ENCODE measurements at regions not wholly inside any gene's neighbourhood (a gene's known extent, or its start where the extent isn't known, plus 50 kb on each side); places are given as distances from the start of the nearest gene placed in this dataset.

DNA sequence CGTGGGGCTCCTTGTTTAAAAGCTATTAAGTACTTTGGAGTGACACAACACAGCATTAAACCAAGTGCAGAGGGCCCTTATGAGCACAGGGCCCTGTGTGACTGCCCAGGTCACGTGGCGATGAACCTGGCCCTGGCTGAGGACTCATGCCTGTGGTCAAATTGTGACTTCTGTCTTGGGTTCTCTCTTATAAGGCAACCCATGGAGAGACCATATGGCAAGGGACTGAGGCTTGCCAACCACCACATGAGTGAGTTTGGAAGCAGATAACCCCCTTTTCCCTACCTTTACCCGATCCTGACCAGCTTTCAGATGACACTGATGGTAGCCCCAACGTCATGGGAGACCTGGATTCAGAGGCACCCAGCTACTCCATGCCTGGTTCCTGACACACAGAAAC lies 140.5 kb downstream of the ZBTB18 start:
- ChIA-PET CTCF (no interaction called here), POLR2A (no interaction called here)
- no peak for DNase-seq
- Mint-ChIP-seq H3K4me1 (no peaks in the 10 kb centered on the region), H3K27me3 (peaks cover 2 to 18% of the 10 kb centered on the region in 2 donors), H3K9me3 (no peaks in the 10 kb centered on the region), H3K4me3 (no peak overlapping the region), H3K27ac (no peak overlapping the region), H3K36me3 (peaks cover 0 to 5% (median 0%) of the 10 kb centered on the region in 3 donors)
- Histone ChIP-seq H3K9me3 (ENCODE audit: low read length) (no peaks in the 10 kb centered on the region), H3K27ac (ENCODE audit: low read depth, low read length) (no peak overlapping the region), H3K4me1 (ENCODE audit: insufficient read depth, low read length) (no peaks in the 10 kb centered on the region), H3K27me3 (ENCODE audit: insufficient read depth, low read length, poor library complexity, severe bottlenecking) (no peaks in the 10 kb centered on the region), H3K4me3 (ENCODE audit: low read length) (no peak overlapping the region), H3K36me3 (ENCODE audit: insufficient read depth, low read length) (no peaks in the 10 kb centered on the region)

DNA sequence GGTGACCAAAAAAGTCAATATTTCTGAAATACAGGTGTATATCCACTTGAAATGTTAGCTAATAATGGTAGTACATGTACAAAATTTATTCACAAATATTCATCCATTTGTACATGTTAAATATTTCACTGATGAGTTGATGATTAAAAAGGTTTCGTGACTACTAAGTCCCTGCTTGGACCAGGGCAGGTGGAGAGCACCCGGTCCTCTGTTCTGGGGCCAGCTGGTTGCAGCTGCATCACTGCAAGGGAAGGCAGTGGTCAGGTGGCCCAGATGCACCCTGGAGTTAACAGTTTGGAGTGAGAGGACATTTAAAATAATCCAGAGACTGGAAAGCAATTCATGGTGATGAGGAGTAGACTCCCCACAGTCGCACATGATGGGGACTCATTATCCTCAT lies 141.2 kb downstream of the ZBTB18 start:
- Mint-ChIP-seq H3K36me3 (peaks cover 0 to 5% (median 0%) of the 10 kb centered on the region in 3 donors), H3K27me3 (peaks cover 3 to 21% of the 10 kb centered on the region in 2 donors), H3K4me3 (no peak overlapping the region), H3K27ac (no peak overlapping the region), H3K9me3 (no peaks in the 10 kb centered on the region), H3K4me1 (no peaks in the 10 kb centered on the region)
- Histone ChIP-seq H3K9me3 (ENCODE audit: low read length) (no peaks in the 10 kb centered on the region), H3K36me3 (ENCODE audit: insufficient read depth, low read length) (no peaks in the 10 kb centered on the region), H3K27ac (ENCODE audit: low read depth, low read length) (no peak overlapping the region), H3K4me1 (ENCODE audit: insufficient read depth, low read length) (no peaks in the 10 kb centered on the region), H3K27me3 (ENCODE audit: insufficient read depth, low read length, poor library complexity, severe bottlenecking) (no peaks in the 10 kb centered on the region), H3K4me3 (ENCODE audit: low read length) (no peak overlapping the region)
- CTCF ChIA-PET = no interaction called here
- DNase-seq = no peak
- POLR2A ChIA-PET = no interaction called here

DNA sequence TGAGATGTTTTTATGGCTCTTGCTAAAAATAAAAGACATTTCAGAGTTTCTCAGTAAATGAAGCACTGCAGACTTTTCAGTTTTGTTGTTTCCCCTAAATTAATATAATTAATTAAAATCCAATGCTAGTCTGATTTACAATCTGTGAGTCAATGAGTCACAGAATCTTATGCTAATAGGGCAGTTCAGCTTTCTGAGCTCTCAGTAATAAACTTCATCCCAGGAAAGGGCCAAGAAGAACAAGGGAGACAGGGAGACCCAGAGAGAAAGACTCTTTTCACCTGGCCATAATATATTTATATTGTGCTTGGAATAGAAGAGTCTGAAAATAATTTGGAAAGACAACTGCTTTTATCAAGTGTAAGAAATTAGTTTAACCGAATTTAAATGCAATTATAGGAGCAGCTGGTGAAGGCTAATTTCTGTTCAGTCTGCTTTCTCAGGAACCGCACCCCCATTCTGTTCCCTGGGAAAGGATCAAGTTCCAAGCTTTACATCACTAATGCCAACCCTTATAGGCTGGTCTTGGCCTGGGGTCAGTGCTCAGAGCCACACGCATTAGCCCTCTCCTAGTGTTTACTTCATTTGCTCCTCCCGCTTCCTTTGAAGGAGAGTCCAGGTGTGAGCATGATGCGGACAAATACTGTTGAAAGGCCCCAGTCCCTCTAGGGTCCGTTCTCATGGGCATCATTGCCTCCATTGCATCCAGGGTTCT lies 145.6 kb downstream of the ZBTB18 start:
- Mint-ChIP-seq H3K36me3 (no peaks in the 10 kb centered on the region), H3K4me1 (no peaks in the 10 kb centered on the region), H3K4me3 (no peak overlapping the region), H3K27ac (no peak overlapping the region), H3K27me3 (peaks cover 8% of the 10 kb centered on the region in 2 donors), H3K9me3 (no peaks in the 10 kb centered on the region)
- H3K9me3 ChIP-seq (ENCODE audit: low read length) = no peaks in the 10 kb centered on the region
- H3K27ac ChIP-seq (ENCODE audit: low read depth, low read length) = no peak overlapping the region
- no peaks in the 10 kb centered on the region for H3K36me3 ChIP-seq (ENCODE audit: insufficient read depth, low read length)
- no peak overlapping the region for H3K4me3 ChIP-seq (ENCODE audit: low read length)
- H3K4me1 ChIP-seq (ENCODE audit: insufficient read depth, low read length) = no peaks in the 10 kb centered on the region
- CTCF ChIA-PET = no interaction called here
- no peaks in the 10 kb centered on the region for H3K27me3 ChIP-seq (ENCODE audit: insufficient read depth, low read length, poor library complexity, severe bottlenecking)
- POLR2A ChIA-PET = no interaction called here
- no peak for DNase-seq

DNA sequence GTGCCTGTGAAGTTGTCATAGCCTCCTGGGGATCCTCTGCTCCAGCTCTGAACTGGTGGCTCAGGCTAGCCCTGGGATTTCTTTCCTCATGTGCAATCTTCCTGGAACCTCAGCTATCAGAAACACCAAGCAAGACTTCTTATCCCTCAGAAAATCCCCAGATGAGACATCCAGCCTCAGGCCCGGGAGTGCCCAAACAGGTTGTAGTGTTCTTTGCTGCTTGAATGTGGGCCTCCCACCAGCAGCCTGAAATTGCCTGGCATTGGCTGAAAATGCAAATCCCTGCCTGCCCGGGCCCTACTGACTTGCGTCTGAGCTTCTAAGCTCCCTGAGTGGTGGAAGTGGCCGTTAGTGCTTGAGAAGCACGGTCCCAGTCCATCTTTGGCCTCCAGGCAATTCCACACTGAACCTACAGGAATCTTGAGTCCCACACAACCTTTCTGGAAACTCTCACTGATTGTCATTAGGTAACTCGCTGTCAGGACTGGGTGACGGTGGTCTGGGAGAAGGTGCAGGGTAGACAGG lies 146.8 kb downstream of the ZBTB18 start:
- H3K27me3 ChIP-seq (ENCODE audit: insufficient read depth, low read length, poor library complexity, severe bottlenecking) = no peaks in the 10 kb centered on the region
- no peak for DNase-seq
- H3K4me1 Mint-ChIP-seq = no peaks in the 10 kb centered on the region
- ChIA-PET CTCF (interaction anchor here (1.0 kb wide), 1 partner anchor 10 kb away, joined by 4 read pairs; no protein-coding TSS in a partner anchor), POLR2A (no interaction called here)
- no peak overlapping the region for H3K27ac ChIP-seq (ENCODE audit: low read depth, low read length)
- H3K36me3 ChIP-seq (ENCODE audit: insufficient read depth, low read length) = no peaks in the 10 kb centered on the region
- H3K27me3 Mint-ChIP-seq = peaks cover 8 to 9% of the 10 kb centered on the region in 2 donors
- no peak overlapping the region for H3K4me3 ChIP-seq (ENCODE audit: low read length)
- no peak overlapping the region for H3K27ac Mint-ChIP-seq
- no peaks in the 10 kb centered on the region for H3K9me3 Mint-ChIP-seq
- H3K9me3 ChIP-seq (ENCODE audit: low read length) = no peaks in the 10 kb centered on the region
- H3K4me1 ChIP-seq (ENCODE audit: insufficient read depth, low read length) = no peaks in the 10 kb centered on the region
- no peaks in the 10 kb centered on the region for H3K36me3 Mint-ChIP-seq
- H3K4me3 Mint-ChIP-seq = no peak overlapping the region

DNA sequence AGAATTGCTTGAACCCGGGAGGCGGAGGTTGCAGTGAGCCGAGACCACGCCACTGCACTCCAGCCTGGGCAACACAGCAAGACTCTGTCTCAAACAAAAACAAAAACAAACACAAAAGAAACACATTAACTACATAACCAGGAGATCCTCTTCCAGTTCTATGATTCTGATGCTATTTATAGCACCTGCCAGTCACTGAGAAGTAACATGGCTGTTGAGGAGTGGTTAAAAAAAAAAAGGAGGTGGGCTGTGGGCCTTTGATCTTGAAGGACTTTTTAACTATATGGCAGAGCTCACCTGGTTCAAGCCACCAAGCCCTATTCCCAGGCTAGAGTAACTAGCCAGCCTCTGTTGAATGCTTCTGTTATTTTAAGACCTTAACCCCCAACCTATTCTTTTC lies 148.8 kb downstream of the ZBTB18 start:
- CTCF ChIA-PET = no interaction called here

DNA sequence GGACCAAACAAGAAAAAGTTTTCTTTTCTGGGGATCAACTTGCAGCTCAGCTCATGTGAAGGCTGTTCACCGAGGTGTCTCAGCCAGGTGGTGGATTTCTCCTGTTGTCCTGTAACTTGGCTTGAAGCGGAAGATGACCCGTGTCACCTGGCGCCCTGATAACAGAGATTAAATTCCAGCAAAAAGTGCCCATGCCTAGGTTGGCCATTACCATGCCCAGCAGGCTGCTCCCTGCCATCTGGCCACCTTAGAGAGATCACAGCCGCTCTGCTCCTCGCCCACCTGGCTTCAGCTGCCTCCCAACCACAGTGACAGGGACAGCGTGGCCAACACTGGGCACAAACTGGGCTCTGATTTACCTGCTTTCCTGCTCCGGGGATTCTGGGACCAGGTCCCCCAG lies 149.5 kb downstream of the ZBTB18 start:
- DNase-seq = no peak
- Histone ChIP-seq H3K9me3 (ENCODE audit: low read length) (no peaks in the 10 kb centered on the region), H3K27me3 (ENCODE audit: insufficient read depth, low read length, poor library complexity, severe bottlenecking) (no peaks in the 10 kb centered on the region), H3K27ac (ENCODE audit: low read depth, low read length) (no peak overlapping the region), H3K36me3 (ENCODE audit: insufficient read depth, low read length) (no peaks in the 10 kb centered on the region), H3K4me3 (ENCODE audit: low read length) (no peak overlapping the region), H3K4me1 (ENCODE audit: insufficient read depth, low read length) (no peaks in the 10 kb centered on the region)
- Mint-ChIP-seq H3K4me1 (no peaks in the 10 kb centered on the region), H3K4me3 (no peak overlapping the region), H3K27ac (no peak overlapping the region), H3K27me3 (peaks cover 11 to 21% of the 10 kb centered on the region in 2 donors), H3K36me3 (no peaks in the 10 kb centered on the region), H3K9me3 (no peaks in the 10 kb centered on the region)
- CTCF ChIA-PET = no interaction called here
- POLR2A ChIA-PET = no interaction called here

More for the DNA sequence above, 148.8 kb downstream of the ZBTB18 start:
- Mint-ChIP-seq H3K4me3 (no peak overlapping the region), H3K4me1 (no peaks in the 10 kb centered on the region), H3K9me3 (no peaks in the 10 kb centered on the region), H3K36me3 (no peaks in the 10 kb centered on the region), H3K27me3 (peaks cover 11 to 23% of the 10 kb centered on the region in 2 donors), H3K27ac (no peak overlapping the region)
- no peaks in the 10 kb centered on the region for H3K36me3 ChIP-seq (ENCODE audit: insufficient read depth, low read length)
- no peaks in the 10 kb centered on the region for H3K4me1 ChIP-seq (ENCODE audit: insufficient read depth, low read length)
- H3K27me3 ChIP-seq (ENCODE audit: insufficient read depth, low read length, poor library complexity, severe bottlenecking) = no peaks in the 10 kb centered on the region
- H3K27ac ChIP-seq (ENCODE audit: low read depth, low read length) = no peak overlapping the region
- POLR2A ChIA-PET = no interaction called here
- DNase-seq = no peak
- H3K9me3 ChIP-seq (ENCODE audit: low read length) = no peaks in the 10 kb centered on the region
- no peak overlapping the region for H3K4me3 ChIP-seq (ENCODE audit: low read length)

DNA sequence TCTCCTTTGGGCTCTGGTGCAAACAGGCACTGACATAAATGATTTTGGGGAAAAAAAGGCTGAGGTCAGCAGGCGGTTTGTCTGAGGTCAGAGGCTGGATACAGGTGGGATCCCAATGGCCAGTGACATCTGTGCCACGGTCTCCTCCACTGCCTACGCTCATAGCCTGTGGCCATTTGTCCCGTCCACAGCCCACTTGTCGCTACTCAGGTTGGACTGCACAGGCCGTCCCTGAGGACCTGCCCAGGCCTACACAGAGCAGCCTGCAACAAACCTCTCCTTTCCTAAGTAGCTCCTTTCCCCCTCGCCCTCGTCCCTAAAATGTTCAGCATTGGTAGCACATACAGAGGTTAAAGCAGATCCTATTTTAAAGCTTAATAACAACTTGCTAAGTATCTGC lies 150.7 kb downstream of the ZBTB18 start:
- ChIA-PET CTCF (no interaction called here), POLR2A (no interaction called here)
- DNase-seq = no peak
- no peaks in the 10 kb centered on the region for H3K27me3 ChIP-seq (ENCODE audit: insufficient read depth, low read length, poor library complexity, severe bottlenecking)
- no peak overlapping the region for H3K27ac Mint-ChIP-seq
- H3K27ac ChIP-seq (ENCODE audit: low read depth, low read length) = no peak overlapping the region
- H3K4me1 ChIP-seq (ENCODE audit: insufficient read depth, low read length) = no peaks in the 10 kb centered on the region
- H3K4me3 Mint-ChIP-seq = no peak overlapping the region
- H3K36me3 Mint-ChIP-seq = no peaks in the 10 kb centered on the region
- no peaks in the 10 kb centered on the region for H3K9me3 Mint-ChIP-seq
- H3K4me1 Mint-ChIP-seq = no peaks in the 10 kb centered on the region
- peaks cover 11 to 20% of the 10 kb centered on the region in 2 donors for H3K27me3 Mint-ChIP-seq
- no peaks in the 10 kb centered on the region for H3K9me3 ChIP-seq (ENCODE audit: low read length)
- no peaks in the 10 kb centered on the region for H3K36me3 ChIP-seq (ENCODE audit: insufficient read depth, low read length)
- no peak overlapping the region for H3K4me3 ChIP-seq (ENCODE audit: low read length)

DNA sequence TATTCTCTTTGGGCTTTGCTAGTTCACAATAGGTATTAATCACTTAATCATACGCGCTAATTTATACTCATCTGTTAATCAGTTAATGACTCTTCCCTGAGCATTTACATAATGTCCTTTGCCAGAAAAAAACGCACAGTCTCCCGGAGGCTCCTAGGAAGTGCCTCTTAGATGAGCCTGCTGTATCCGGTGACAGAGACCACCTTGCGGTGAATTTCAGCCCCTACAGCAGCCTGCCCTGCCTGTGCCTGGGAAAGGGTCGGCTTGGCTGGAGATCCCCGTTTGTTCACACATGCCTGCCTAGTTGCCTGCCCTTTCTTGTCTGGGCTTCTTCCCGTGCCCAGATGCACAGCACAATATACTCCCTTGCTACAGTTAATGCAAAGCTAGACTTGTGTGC lies 152.9 kb downstream of the ZBTB18 start:
- Mint-ChIP-seq H3K27me3 (peaks cover 8 to 15% of the 10 kb centered on the region in 2 donors), H3K9me3 (no peaks in the 10 kb centered on the region), H3K36me3 (no peaks in the 10 kb centered on the region), H3K4me3 (no peak overlapping the region), H3K4me1 (no peaks in the 10 kb centered on the region), H3K27ac (no peak overlapping the region)
- Histone ChIP-seq H3K4me1 (ENCODE audit: insufficient read depth, low read length) (no peaks in the 10 kb centered on the region), H3K27ac (ENCODE audit: low read depth, low read length) (no peak overlapping the region), H3K36me3 (ENCODE audit: insufficient read depth, low read length) (no peaks in the 10 kb centered on the region), H3K9me3 (ENCODE audit: low read length) (no peaks in the 10 kb centered on the region), H3K4me3 (ENCODE audit: low read length) (no peak overlapping the region), H3K27me3 (ENCODE audit: insufficient read depth, low read length, poor library complexity, severe bottlenecking) (no peaks in the 10 kb centered on the region)
- CTCF ChIA-PET = no interaction called here
- no peak for DNase-seq
- POLR2A ChIA-PET = no interaction called here
